ENCODE measurements at regions not wholly inside any gene's neighbourhood (a gene's known extent, or its start where the extent isn't known, plus 50 kb on each side); places are given as distances from the start of the nearest gene placed in this dataset.

DNA sequence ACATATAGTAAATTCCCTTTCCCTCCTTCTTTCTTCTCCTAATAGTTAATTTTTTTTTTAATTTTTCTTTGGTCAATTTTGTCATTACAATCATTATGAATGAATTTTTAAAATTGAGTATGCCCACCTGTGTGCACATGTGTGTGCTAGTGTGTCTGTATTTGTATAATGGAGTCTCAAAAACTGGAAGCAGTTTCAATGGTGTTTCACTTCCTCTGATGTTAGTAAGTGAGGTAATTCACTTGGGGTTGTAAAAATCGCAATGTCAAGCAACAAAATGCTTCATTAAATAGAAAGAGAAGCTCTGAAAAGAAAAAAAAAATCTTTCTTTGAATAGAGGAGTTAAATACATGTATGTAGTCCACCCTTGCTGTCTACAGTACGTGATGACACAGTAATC is 1467.6 kb upstream of the NUDT12 start:
- Histone ChIP-seq H3K27me3 (no peaks in the 10 kb centered on the region), H3K36me3 (no peaks in the 10 kb centered on the region), H3K4me1 (no peaks in the 10 kb centered on the region), H3K27ac (no peak overlapping the region), H3K4me3 (no peak overlapping the region), H3K9me3 (no peaks in the 10 kb centered on the region)
- 45 to 60% (median 49%) methylated on average over 2 of the region's 2 CpGs for WGBS, 4 donors
- DNase-seq (no peak), ATAC-seq (no peak)
- no peak for TF ChIP-seq POLR2A (IDR thresholded peaks at IDR 0.05)
- TF ChIP-seq, protein P1, sequence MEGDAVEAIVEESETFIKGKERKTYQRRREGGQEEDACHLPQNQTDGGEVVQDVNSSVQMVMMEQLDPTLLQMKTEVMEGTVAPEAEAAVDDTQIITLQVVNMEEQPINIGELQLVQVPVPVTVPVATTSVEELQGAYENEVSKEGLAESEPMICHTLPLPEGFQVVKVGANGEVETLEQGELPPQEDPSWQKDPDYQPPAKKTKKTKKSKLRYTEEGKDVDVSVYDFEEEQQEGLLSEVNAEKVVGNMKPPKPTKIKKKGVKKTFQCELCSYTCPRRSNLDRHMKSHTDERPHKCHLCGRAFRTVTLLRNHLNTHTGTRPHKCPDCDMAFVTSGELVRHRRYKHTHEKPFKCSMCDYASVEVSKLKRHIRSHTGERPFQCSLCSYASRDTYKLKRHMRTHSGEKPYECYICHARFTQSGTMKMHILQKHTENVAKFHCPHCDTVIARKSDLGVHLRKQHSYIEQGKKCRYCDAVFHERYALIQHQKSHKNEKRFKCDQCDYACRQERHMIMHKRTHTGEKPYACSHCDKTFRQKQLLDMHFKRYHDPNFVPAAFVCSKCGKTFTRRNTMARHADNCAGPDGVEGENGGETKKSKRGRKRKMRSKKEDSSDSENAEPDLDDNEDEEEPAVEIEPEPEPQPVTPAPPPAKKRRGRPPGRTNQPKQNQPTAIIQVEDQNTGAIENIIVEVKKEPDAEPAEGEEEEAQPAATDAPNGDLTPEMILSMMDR (IDR thresholded peaks at IDR 0.05) = no peak
- intact Hi-C loops (cut with DNase I) = no loop called here

DNA sequence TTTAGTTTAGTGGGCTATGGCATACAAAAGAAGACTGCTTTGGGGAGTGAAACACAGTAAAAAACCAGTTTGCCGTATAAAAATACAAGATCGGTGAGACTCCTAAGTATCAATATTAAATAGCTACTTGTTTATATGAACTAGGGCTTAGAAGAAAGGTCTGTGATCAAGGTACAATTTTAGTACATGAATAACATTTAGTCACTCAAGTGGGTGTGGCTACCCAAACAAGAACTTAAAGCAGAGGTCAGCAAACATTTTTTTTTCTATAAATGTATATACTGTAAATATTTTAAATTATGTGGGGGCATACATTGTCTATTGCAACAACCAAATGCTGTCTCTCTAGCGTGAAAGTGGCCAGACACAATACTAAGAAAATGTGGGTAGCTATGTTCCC is 1452.5 kb upstream of the NUDT12 start:
- intact Hi-C loops (cut with DNase I) = no loop called here
- no peak overlapping the region for H3K4me3 ChIP-seq
- TF ChIP-seq POLR2A (IDR thresholded peaks at IDR 0.05) = no peak
- TF ChIP-seq, protein P1 (IDR thresholded peaks at IDR 0.05) = no peak
- H3K36me3 ChIP-seq = no peaks in the 10 kb centered on the region
- H3K9me3 ChIP-seq = peaks cover 0 to 3% (median 0%) of the 10 kb centered on the region in 12 donors
- H3K27me3 ChIP-seq = no peaks in the 10 kb centered on the region
- H3K27ac ChIP-seq = no peak overlapping the region
- no peaks in the 10 kb centered on the region for H3K4me1 ChIP-seq
- ATAC-seq (no peak), DNase-seq (no peak)
- 88 to 94% (median 93%) methylated on average over 3 of the region's 3 CpGs for WGBS, 4 donors

- ATAC-seq (no peak), DNase-seq (no peak)
- H3K9me3 ChIP-seq = peaks cover 0 to 12% (median 0%) of the 10 kb centered on the region in 12 donors
- H3K27me3 ChIP-seq = no peaks in the 10 kb centered on the region
- TF ChIP-seq, protein P1 (IDR thresholded peaks at IDR 0.05) = no peak
- TF ChIP-seq POLR2A (IDR thresholded peaks at IDR 0.05) = no peak
- no peak overlapping the region for H3K27ac ChIP-seq
- no peaks in the 10 kb centered on the region for H3K4me1 ChIP-seq
- H3K36me3 ChIP-seq = no peaks in the 10 kb centered on the region
- no peak overlapping the region for H3K4me3 ChIP-seq
- intact Hi-C loops (cut with DNase I) = no loop called here
- WGBS, 4 donors = 44 to 69% (median 58%) methylated on average over 1 of the region's 1 CpG
Observed at GRCh38 chr5:104998572-104998971, 1436.0 kb upstream of the NUDT12 start.

GRCh38 chr5:104998169-104998568 is 1435.6 kb upstream of the NUDT12 start:
- peaks cover 0 to 12% (median 0%) of the 10 kb centered on the region in 12 donors for H3K9me3 ChIP-seq
- no peaks in the 10 kb centered on the region for H3K4me1 ChIP-seq
- H3K27me3 ChIP-seq = no peaks in the 10 kb centered on the region
- H3K4me3 ChIP-seq = no peak overlapping the region
- no peak overlapping the region for H3K27ac ChIP-seq
- TF ChIP-seq, protein P1 (IDR thresholded peaks at IDR 0.05) = no peak
- no peak for TF ChIP-seq POLR2A (IDR thresholded peaks at IDR 0.05)
- no peaks in the 10 kb centered on the region for H3K36me3 ChIP-seq
- no peak for DNase-seq
- intact Hi-C loops (cut with DNase I) = no loop called here
- WGBS, 4 donors = 46 to 56% (median 52%) methylated on average over 1 of the region's 1 CpG
- no peak for ATAC-seq
